HepG2 (cell line): ENCODE measurements at regions not wholly inside any gene's neighbourhood (a gene's known extent, or its start where the extent isn't known, plus 50 kb on each side); places are given as distances from the start of the nearest gene placed in this dataset.
A peak's percentile ranks its signal among the peaks of the same experiment; 100 is the strongest.

Experiments
- ATAC-seq: fragments of 200-7000 bp; cut with Tn5 transposase; 3 replicates; pipeline ENCODE4 v1.9.1; 2020; ENCODE audit warnings: mild to moderate bottlenecking, moderate library complexity
- BruUV-seq: library from RNA; stranded (reverse); fragments of 400-500 nt; replicated peaks from 2 replicates; lab custom pipeline; 2021; lab: Mats Ljungman, UMichigan
- CTCF ChIA-PET: fragments of 300-600 bp; formaldehyde crosslinking; extraction: SDS; loops from one replicate; lab custom pipeline; 2021; ENCODE audit warnings: low total read pairs, inconsistent platforms, low intra/inter-chr PET ratio; lab: Yijun Ruan, JAX
- POLR2A ChIA-PET: fragments of 350-600 bp; sonication (Branson Sonifier 250); formaldehyde crosslinking; loops from one replicate; lab custom pipeline; 2020; ENCODE audit warnings: antibody characterized with exemption, inconsistent platforms; lab: Yijun Ruan, JAX
- DNase-seq: peaks from one replicate; pipeline ENCODE4 v3.0.0-alpha.2; 2015; ENCODE audit warnings: low spot score
- FAIRE-seq: peaks from 3 replicates; lab custom pipeline; 2011; peaks lifted over from hg19 to GRCh38; lab: Jason Lieb, UNC
- H2AFZ ChIP-seq: one replicate; pipeline ENCODE4 v1.6.1; 2011; ENCODE audit warnings: low read length, inconsistent platforms
- H3K27ac ChIP-seq: fragments of 300-600 bp; 3 replicates; pipeline ENCODE4 v1.8.0; 2011; ENCODE audit warnings: mixed run types, mild to moderate bottlenecking, mixed read lengths, low read length, inconsistent platforms; ENCODE audit not compliant: insufficient read depth; ENCODE audit errors: extremely low read length
- H3K27me3 ChIP-seq, 2 experiments: fragments of 200-600 bp in 1 of 2; 2 replicates in 1 of 2; 3 replicates in 1 of 2; pipeline versions ENCODE4 v1.6.0 to v1.8.0; 2011; ENCODE audit warnings: low read length in 2 of 2, mild to moderate bottlenecking in 2 of 2, moderate library complexity in 2 of 2, inconsistent platforms in 1 of 2; ENCODE audit not compliant: insufficient read depth in 2 of 2, control insufficient read depth in 1 of 2
- H3K36me3 ChIP-seq, 2 experiments: fragments of 200-600 bp in 1 of 2; replicated peaks in 1 of 2; 2 replicates in 1 of 2; 3 replicates in 1 of 2; pipeline versions ENCODE4 v1.5.1 to v1.8.0; 2011; ENCODE audit warnings: low read length in 2 of 2, inconsistent platforms in 1 of 2; ENCODE audit not compliant: insufficient read depth in 2 of 2, control insufficient read depth in 1 of 2
- H3K4me1 ChIP-seq: 2 replicates; pipeline ENCODE4 v1.5.1; 2012; ENCODE audit warnings: low read length, inconsistent platforms; ENCODE audit not compliant: insufficient read depth
- H3K4me2 ChIP-seq: 2 replicates; pipeline ENCODE4 v1.6.0; 2011; ENCODE audit warnings: low read depth, low read length, inconsistent platforms
- H3K4me3 ChIP-seq, 3 experiments: fragments of 200-600 bp in 1 of 3; sonication (generic), shearing (Covaris generic) in 1 of 3; replicated peaks in 1 of 3; 2 replicates each; pipeline ENCODE4 v1.5.1; 2011 to 2016; ENCODE audit warnings: low read length in 3 of 3, inconsistent platforms in 2 of 3, low read depth in 2 of 3, mild to moderate bottlenecking in 2 of 3, control low read depth in 1 of 3, mixed read lengths in 1 of 3; ENCODE audit not compliant: insufficient read depth in 1 of 3
- H3K79me2 ChIP-seq: one replicate; pipeline ENCODE4 v1.6.1; 2011; ENCODE audit warnings: low read length, inconsistent platforms; ENCODE audit not compliant: insufficient read depth
- H3K9ac ChIP-seq: 2 replicates; pipeline ENCODE4 v1.6.0; 2011; ENCODE audit warnings: mild to moderate bottlenecking, low read depth, low read length, inconsistent platforms; ENCODE audit not compliant: insufficient read depth
- H3K9me3 ChIP-seq: 2 replicates; pipeline ENCODE4 v1.5.1; 2012; ENCODE audit warnings: mild to moderate bottlenecking, low read length
- H4K20me1 ChIP-seq: 2 replicates; pipeline ENCODE4 v1.6.0; 2011; ENCODE audit warnings: inconsistent platforms, mild to moderate bottlenecking, low read length, moderate library complexity; ENCODE audit not compliant: insufficient read depth
- AFF4 ChIP-seq: sonication (generic); formaldehyde crosslinking; IDR thresholded peaks from 2 replicates; pipeline ENCODE4 v1.4.0; 2020; ENCODE audit warnings: missing genetic modification reagents
- ZNF281 ChIP-seq: sonication (generic); formaldehyde crosslinking; IDR thresholded peaks from 2 replicates; pipeline ENCODE4 v1.4.0; 2020; ENCODE audit warnings: missing genetic modification reagents, borderline replicate concordance
- WGBS: methylation state at CpG from one replicate; pipeline ENCODE4 v1.1.6; 2017; ENCODE audit warnings: low lambda C conversion rate; 5-methylcytosine and 5-hydroxymethylcytosine counted together
- in situ Hi-C: cut with HindIII; loops from 2 replicates; pipeline ENCODE4 v1.10.0; 2017; ENCODE audit warnings: low pct_unique_long_range_greater_than_20kb; ENCODE audit not compliant: extremely low pct_ligation_motif_present
- intact Hi-C: fragments of 100-400 bp; cut with micrococcal nuclease; formaldehyde crosslinking; loops from one replicate; pipeline ENCODE4 v1.10.0; 2022; ENCODE audit not compliant: unreplicated experiment

- no peaks in the 10 kb centered on the region for H3K9me3 ChIP-seq
- no peak overlapping the region for H3K27ac ChIP-seq
- H3K4me2 ChIP-seq, result no peak overlapping the region
- TF ChIP-seq AFF4 (CRISPR knock-in tag) (no peak), ZNF281 (CRISPR knock-in tag) (peak; percentile 29; the same call in 1 of the 2 replicates)
- ATAC-seq (peak; percentile 58), FAIRE-seq (no peak), DNase-seq (no peak)
- 44% methylated on average over 8 of the region's 8 CpGs for WGBS
- H3K36me3 ChIP-seq, result no peaks in the 10 kb centered on the region
- no peak overlapping the region for H3K4me3 ChIP-seq
- H2AFZ ChIP-seq, result no peak overlapping the region
- intact Hi-C loops, result no loop called here
- in situ Hi-C loops, result no loop called here
- POLR2A ChIA-PET, result no interaction called here
- H3K9ac ChIP-seq, result no peak overlapping the region
- H3K4me1 ChIP-seq, result peaks cover 15% of the 10 kb centered on the region
- peaks cover 0 to 18% of the 10 kb centered on the region in 2 experiments; a peak in 3 of 5 replicates for H3K27me3 ChIP-seq
- no peaks in the 10 kb centered on the region for H3K79me2 ChIP-seq
- CTCF ChIA-PET, result no interaction called here
- no peaks in the 10 kb centered on the region for H4K20me1 ChIP-seq
- no TSS peak for BruUV-seq
Measured at GRCh38 chr6:44738601-44739146, 351.2 kb downstream of the CDC5L start.
